IMR-90 (cell line): ENCODE measurements at regions not wholly inside any gene's neighbourhood (a gene's known extent, or its start where the extent isn't known, plus 50 kb on each side); places are given as distances from the start of the nearest gene placed in this dataset.

Experiments used
- CEBPB ChIP-seq: IDR thresholded peaks from 2 replicates; pipeline ENCODE4 v1.6.1; 2012; ENCODE audit warnings: low read depth, low read length, improper control_type of control experiment
- RCOR1 ChIP-seq: IDR thresholded peaks from 2 replicates; pipeline ENCODE4 v1.6.1; 2012; ENCODE audit warnings: mild to moderate bottlenecking, low read length, improper control_type of control experiment; ENCODE audit not compliant: insufficient replicate concordance
- TF ChIP-seq, protein P1 (sequence below): conservative IDR thresholded peaks from 2 replicates; pipeline ENCODE4 v1.5.1; 2012; ENCODE audit warnings: mild to moderate bottlenecking, low read depth, low read length, improper control_type of control experiment
- TF ChIP-seq, protein P2 (sequence below): fragments of 150-350 bp; IDR thresholded peaks from 2 replicates; pipeline ENCODE4 v1.6.1; 2017; ENCODE audit warnings: mild to moderate bottlenecking, antibody characterized with exemption, low read length, low read depth

DNA sequence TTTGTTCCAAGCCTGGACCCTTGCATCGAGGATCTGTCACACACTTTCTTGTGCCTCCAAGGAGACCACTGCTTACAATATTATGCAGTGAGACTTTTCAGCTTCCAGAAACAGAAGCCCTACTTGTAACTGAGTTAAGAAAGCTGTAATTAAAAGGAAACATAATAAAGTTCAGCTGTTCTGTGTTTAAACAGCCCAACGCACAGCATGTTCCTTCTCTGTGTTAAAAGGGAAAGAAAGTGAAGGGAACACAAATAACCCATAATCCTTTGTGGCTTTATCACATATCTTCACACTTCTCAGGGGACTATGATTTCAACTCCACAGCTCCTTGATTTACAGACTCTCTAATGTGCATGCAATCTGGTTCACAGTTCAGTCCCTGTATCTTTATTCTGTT is 200.3 kb upstream of the MTNR1B start:
- TF ChIP-seq, protein P1, sequence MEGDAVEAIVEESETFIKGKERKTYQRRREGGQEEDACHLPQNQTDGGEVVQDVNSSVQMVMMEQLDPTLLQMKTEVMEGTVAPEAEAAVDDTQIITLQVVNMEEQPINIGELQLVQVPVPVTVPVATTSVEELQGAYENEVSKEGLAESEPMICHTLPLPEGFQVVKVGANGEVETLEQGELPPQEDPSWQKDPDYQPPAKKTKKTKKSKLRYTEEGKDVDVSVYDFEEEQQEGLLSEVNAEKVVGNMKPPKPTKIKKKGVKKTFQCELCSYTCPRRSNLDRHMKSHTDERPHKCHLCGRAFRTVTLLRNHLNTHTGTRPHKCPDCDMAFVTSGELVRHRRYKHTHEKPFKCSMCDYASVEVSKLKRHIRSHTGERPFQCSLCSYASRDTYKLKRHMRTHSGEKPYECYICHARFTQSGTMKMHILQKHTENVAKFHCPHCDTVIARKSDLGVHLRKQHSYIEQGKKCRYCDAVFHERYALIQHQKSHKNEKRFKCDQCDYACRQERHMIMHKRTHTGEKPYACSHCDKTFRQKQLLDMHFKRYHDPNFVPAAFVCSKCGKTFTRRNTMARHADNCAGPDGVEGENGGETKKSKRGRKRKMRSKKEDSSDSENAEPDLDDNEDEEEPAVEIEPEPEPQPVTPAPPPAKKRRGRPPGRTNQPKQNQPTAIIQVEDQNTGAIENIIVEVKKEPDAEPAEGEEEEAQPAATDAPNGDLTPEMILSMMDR = no peak
- TF ChIP-seq RCOR1 (no peak), CEBPB (no peak)
- TF ChIP-seq, protein P2, sequence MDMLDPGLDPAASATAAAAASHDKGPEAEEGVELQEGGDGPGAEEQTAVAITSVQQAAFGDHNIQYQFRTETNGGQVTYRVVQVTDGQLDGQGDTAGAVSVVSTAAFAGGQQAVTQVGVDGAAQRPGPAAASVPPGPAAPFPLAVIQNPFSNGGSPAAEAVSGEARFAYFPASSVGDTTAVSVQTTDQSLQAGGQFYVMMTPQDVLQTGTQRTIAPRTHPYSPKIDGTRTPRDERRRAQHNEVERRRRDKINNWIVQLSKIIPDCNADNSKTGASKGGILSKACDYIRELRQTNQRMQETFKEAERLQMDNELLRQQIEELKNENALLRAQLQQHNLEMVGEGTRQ = no peak
